Epithelial cell of esophagus (primary cell): ENCODE measurements at regions not wholly inside any gene's neighbourhood (a gene's known extent, or its start where the extent isn't known, plus 50 kb on each side); places are given as distances from the start of the nearest gene placed in this dataset.

ENCODE experiments used
- DNase-seq: peaks from one replicate; pipeline ENCODE4 v3.0.0; 2010; ENCODE audit warnings: low read depth
- H3K4me3 ChIP-seq: 2 replicates; pipeline ENCODE4 v1.5.1; 2011; ENCODE audit warnings: mild to moderate bottlenecking, low read length, control low read depth
- TF ChIP-seq, protein P1 (sequence below): IDR thresholded peaks from 2 replicates; pipeline ENCODE4 v1.5.1; 2011; ENCODE audit warnings: low read depth, mild to moderate bottlenecking, low read length, control low read depth, inconsistent platforms; ENCODE audit not compliant: insufficient read depth; ENCODE audit errors: missing control alignments

- TF ChIP-seq, protein P1, sequence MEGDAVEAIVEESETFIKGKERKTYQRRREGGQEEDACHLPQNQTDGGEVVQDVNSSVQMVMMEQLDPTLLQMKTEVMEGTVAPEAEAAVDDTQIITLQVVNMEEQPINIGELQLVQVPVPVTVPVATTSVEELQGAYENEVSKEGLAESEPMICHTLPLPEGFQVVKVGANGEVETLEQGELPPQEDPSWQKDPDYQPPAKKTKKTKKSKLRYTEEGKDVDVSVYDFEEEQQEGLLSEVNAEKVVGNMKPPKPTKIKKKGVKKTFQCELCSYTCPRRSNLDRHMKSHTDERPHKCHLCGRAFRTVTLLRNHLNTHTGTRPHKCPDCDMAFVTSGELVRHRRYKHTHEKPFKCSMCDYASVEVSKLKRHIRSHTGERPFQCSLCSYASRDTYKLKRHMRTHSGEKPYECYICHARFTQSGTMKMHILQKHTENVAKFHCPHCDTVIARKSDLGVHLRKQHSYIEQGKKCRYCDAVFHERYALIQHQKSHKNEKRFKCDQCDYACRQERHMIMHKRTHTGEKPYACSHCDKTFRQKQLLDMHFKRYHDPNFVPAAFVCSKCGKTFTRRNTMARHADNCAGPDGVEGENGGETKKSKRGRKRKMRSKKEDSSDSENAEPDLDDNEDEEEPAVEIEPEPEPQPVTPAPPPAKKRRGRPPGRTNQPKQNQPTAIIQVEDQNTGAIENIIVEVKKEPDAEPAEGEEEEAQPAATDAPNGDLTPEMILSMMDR: no peak
- no peak overlapping the region for H3K4me3 ChIP-seq
- DNase-seq: no peak
Observed at GRCh38 chr10:133035952-133036351, 51.8 kb upstream of the ADGRA1 start.

- H3K4me3 ChIP-seq: no peak overlapping the region
- TF ChIP-seq, protein P1: no peak
- no peak for DNase-seq
Observed at GRCh38 chr10:133034762-133035161, 53.0 kb upstream of the ADGRA1 start.

DNA sequence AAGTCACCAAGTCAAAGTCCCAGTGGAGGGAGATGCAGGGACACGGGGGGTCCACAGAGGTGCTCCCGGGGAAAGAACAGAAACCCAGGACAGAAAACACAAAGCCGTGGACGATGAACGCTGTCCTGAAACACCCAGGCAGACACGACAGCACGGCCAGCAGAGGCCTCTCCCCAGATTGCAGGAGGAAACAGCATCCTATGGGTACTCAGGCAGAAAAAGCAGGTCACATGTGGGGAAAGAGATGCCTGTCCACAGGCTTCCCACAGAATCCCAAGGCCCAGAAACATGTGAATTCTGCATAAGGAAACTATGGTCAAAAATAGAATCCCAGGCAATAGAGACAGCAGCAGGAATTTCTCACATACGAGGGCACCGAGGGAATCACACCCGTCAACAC is 53.6 kb upstream of the ADGRA1 start:
- TF ChIP-seq, protein P1: no peak
- no peak for DNase-seq
- H3K4me3 ChIP-seq: no peak overlapping the region

GRCh38 chr10:133033742-133034048 is 54.0 kb upstream of the ADGRA1 start:
- no peak overlapping the region for H3K4me3 ChIP-seq
- TF ChIP-seq, protein P1: no peak
- no peak for DNase-seq

GRCh38 chr10:133032976-133033741 is 54.6 kb upstream of the ADGRA1 start:
- H3K4me3 ChIP-seq: no peak overlapping the region
- no peak for DNase-seq
- TF ChIP-seq, protein P1: no peak

DNA sequence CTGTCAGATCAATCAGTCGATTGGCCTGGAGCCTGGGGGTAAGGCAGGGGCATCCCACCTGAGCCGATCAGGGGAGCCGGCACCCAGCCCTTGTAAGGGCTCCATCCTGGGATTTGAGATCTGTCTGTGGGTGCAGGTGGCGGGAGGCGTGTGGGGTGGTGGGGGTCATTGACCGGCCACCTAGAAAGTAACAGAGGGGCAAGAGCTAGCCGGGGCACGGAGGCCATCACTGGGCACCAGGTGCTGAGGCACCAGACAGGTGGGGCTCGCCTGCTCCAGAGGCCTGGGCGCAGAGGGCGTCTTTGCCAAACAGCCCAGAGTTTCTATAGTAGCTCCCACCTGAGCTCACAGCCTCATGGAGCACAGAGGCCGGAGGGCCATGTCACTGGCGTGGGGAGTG is 55.5 kb upstream of the ADGRA1 start:
- TF ChIP-seq, protein P1: no peak
- no peak for DNase-seq
- no peak overlapping the region for H3K4me3 ChIP-seq

DNA sequence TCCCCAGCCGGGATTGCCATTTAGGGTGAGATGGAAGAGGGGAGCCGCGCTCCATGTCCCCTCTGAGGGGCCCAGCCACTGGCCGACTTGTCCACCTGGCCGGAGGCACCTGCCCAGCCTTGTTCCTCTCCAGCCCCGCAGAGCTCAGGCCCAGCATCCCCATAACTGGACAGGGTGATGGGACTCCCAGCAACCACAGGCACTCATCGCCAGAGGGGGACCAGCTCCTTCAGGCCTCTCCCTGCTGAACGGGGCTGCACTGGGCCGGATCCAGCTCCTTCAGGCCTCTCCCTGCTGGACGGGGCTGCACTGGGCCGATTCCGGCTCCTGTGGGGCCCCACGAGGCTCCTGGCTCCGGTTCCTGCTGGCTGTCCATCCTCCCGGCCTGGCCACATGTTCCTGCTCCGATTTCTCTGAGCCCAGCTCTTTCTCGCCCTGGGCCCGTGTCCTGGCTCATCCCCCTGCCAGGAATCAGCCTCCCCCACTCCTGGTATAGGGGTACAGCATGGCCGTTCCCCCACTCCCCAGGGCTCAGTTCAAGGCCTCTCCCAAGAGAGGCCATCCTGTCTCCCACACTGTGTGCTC is 56.1 kb upstream of the ADGRA1 start:
- no peak for DNase-seq
- TF ChIP-seq, protein P1: no peak
- H3K4me3 ChIP-seq: no peak overlapping the region
